Liver (tissue), 8 donors: ENCODE measurements at regions not wholly inside any gene's neighbourhood (a gene's known extent, or its start where the extent isn't known, plus 50 kb on each side); places are given as distances from the start of the nearest gene placed in this dataset.

Source experiments
- DNase-seq: peaks from one replicate; pipeline ENCODE4 v3.0.0-alpha.2; 2017; ENCODE audit warnings: low spot score
- H3K27ac ChIP-seq, 2 donors: one replicate each; pipeline ENCODE4 v1.7.0; 2013; ENCODE audit warnings: inconsistent platforms in 2 of 2, low read length in 2 of 2, control low read depth in 1 of 2, low read depth in 1 of 2, mild to moderate bottlenecking in 1 of 2
- H3K27me3 ChIP-seq, 4 donors: one replicate each; pipeline versions ENCODE4 v1.6.1 to v1.7.0; 2013; ENCODE audit warnings: low read length in 3 of 4, inconsistent platforms in 1 of 4, mild to moderate bottlenecking in 1 of 4, moderate library complexity in 1 of 4; ENCODE audit not compliant: control insufficient read depth in 4 of 4, insufficient read depth in 4 of 4
- H3K36me3 ChIP-seq, 4 donors: one replicate each; pipeline versions ENCODE4 v1.6.1 to v1.7.0; 2013; ENCODE audit warnings: low read length in 3 of 4, mild to moderate bottlenecking in 3 of 4, low read depth in 1 of 4, moderate library complexity in 1 of 4; ENCODE audit not compliant: control insufficient read depth in 4 of 4, insufficient read depth in 3 of 4
- H3K4me1 ChIP-seq, 4 donors: one replicate each; pipeline versions ENCODE4 v1.6.1 to v1.7.0; 2013; ENCODE audit warnings: low read length in 3 of 4, mild to moderate bottlenecking in 3 of 4, moderate library complexity in 1 of 4; ENCODE audit not compliant: control insufficient read depth in 4 of 4, insufficient read depth in 4 of 4
- H3K4me3 ChIP-seq, 3 donors: one replicate each; pipeline versions ENCODE4 v1.6.1 to v1.7.0; 2013; ENCODE audit warnings: low read length in 3 of 3, control low read depth in 1 of 3, low read depth in 1 of 3, mild to moderate bottlenecking in 1 of 3
- H3K9ac ChIP-seq, 2 donors: one replicate each; pipeline ENCODE4 v1.7.0; 2013; ENCODE audit warnings: low read length in 2 of 2, mild to moderate bottlenecking in 2 of 2, moderate library complexity in 2 of 2, control low read depth in 1 of 2, low read depth in 1 of 2
- H3K9me3 ChIP-seq, 4 donors: one replicate each; pipeline versions ENCODE4 v1.6.1 to v1.7.0; 2013; ENCODE audit warnings: low read length in 3 of 4; ENCODE audit not compliant: control insufficient read depth in 4 of 4
- EGR1 ChIP-seq, 2 donors: IDR thresholded peaks; 2 replicates each; pipeline ENCODE4 v1.6.1; 2016 to 2018; ENCODE audit warnings: antibody characterized with exemption in 2 of 2, low read depth in 2 of 2
- GABPA ChIP-seq, 2 donors: IDR thresholded peaks in 1 of 2; conservative IDR thresholded peaks in 1 of 2; 2 replicates each; pipeline ENCODE4 v1.6.1; 2016; ENCODE audit warnings: antibody characterized with exemption in 2 of 2, mild to moderate bottlenecking in 1 of 2, moderate library complexity in 1 of 2
- HNF4A ChIP-seq, 2 donors: conservative IDR thresholded peaks; 2 replicates each; pipeline ENCODE4 v1.6.1; 2016; ENCODE audit warnings: antibody characterized with exemption in 2 of 2, mild to moderate bottlenecking in 2 of 2
- HNF4G ChIP-seq: IDR thresholded peaks from 2 replicates; pipeline ENCODE4 v1.6.1; 2016; ENCODE audit warnings: antibody characterized with exemption
- JUND ChIP-seq, 2 donors: IDR thresholded peaks; 2 replicates each; pipeline ENCODE4 v1.6.1; 2016; ENCODE audit warnings: antibody characterized with exemption in 2 of 2
- RAD21 ChIP-seq, 2 donors: IDR thresholded peaks; 2 replicates each; pipeline ENCODE4 v1.6.1; 2016; ENCODE audit warnings: antibody characterized with exemption in 2 of 2, mild to moderate bottlenecking in 2 of 2
- RXRA ChIP-seq, 2 donors: IDR thresholded peaks; 2 replicates each; pipeline ENCODE4 v1.6.1; 2017 to 2018; ENCODE audit warnings: antibody characterized with exemption in 2 of 2, mild to moderate bottlenecking in 1 of 2
- SP1 ChIP-seq: IDR thresholded peaks from 2 replicates; pipeline ENCODE4 v1.6.1; 2018; ENCODE audit warnings: antibody characterized with exemption, mild to moderate bottlenecking
- TAF1 ChIP-seq: conservative IDR thresholded peaks from 2 replicates; pipeline ENCODE4 v1.6.1; 2016; ENCODE audit warnings: antibody characterized with exemption, mild to moderate bottlenecking
- YY1 ChIP-seq: IDR thresholded peaks from 2 replicates; pipeline ENCODE4 v1.6.1; 2016; ENCODE audit warnings: antibody characterized with exemption, mild to moderate bottlenecking
- WGBS: extraction: QIAGEN DNeasy Blood & Tissue Kit; methylation state at CpG from one replicate; pipeline ENCODE4 v1.1.7; 2013; 5-methylcytosine and 5-hydroxymethylcytosine counted together
- TF ChIP-seq, protein P1 (sequence below): IDR thresholded peaks from 2 replicates; pipeline ENCODE4 v1.6.1; 2016; ENCODE audit warnings: antibody characterized with exemption
- TF ChIP-seq, protein P2 (sequence below): IDR thresholded peaks from 2 replicates; pipeline ENCODE4 v1.6.1; 2016; ENCODE audit warnings: antibody characterized with exemption
- TF ChIP-seq, protein P3 (sequence below): IDR thresholded peaks from 2 replicates; pipeline ENCODE4 v1.6.1; 2016; ENCODE audit warnings: antibody characterized with exemption
- TF ChIP-seq, protein P4 (sequence below): IDR thresholded peaks from 2 replicates; pipeline ENCODE4 v1.6.1; 2016; ENCODE audit warnings: antibody characterized with exemption, mild to moderate bottlenecking
- TF ChIP-seq, protein P5 (sequence below): fragments of 150-350 bp; IDR thresholded peaks from 2 replicates; pipeline ENCODE4 v1.5.1; 2017; ENCODE audit warnings: improper control_type of control experiment, low read depth, low read length; ENCODE audit not compliant: missing input control
- donor health status: healthy.
- donor health status: healthy.
- donor health status: healthy.
- donor health status: healthy.
- donor health status: healthy.

DNA sequence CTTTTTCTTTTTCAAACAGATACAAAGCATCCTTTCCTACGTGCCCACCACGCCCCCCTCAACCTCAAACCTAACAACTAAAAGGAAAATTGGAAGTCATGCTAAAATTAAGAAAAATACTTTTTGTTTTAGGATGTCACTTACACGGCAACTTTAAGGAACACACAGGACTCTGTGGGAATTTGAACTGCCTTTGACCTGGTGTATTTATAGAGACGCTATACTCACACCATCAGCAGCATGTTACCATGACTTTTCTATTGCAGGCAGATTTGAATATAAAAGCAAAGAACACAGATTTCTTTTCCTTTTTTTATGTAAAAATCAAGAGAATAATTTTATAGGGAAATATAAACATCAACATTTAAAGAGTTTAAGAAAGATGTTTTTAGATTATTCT, 198.2 kb downstream of the SIPA1L2 start:
- H3K27ac ChIP-seq, result no peak overlapping the region
- TF ChIP-seq RAD21 (IDR thresholded peaks at IDR 0.05), result no peak
- no peak for TF ChIP-seq SP1
- no peak for TF ChIP-seq TAF1
- no peak for TF ChIP-seq RXRA (IDR thresholded peaks at IDR 0.05)
- no peak for TF ChIP-seq JUND (IDR thresholded peaks at IDR 0.05)
- no peak for TF ChIP-seq HNF4A (conservative IDR thresholded peaks at IDR 0.05)
- TF ChIP-seq, protein P1, sequence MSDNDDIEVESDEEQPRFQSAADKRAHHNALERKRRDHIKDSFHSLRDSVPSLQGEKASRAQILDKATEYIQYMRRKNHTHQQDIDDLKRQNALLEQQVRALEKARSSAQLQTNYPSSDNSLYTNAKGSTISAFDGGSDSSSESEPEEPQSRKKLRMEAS, result no peak
- TF ChIP-seq, protein P2, sequence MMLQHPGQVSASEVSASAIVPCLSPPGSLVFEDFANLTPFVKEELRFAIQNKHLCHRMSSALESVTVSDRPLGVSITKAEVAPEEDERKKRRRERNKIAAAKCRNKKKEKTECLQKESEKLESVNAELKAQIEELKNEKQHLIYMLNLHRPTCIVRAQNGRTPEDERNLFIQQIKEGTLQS, result no peak
- TF ChIP-seq, protein P3, sequence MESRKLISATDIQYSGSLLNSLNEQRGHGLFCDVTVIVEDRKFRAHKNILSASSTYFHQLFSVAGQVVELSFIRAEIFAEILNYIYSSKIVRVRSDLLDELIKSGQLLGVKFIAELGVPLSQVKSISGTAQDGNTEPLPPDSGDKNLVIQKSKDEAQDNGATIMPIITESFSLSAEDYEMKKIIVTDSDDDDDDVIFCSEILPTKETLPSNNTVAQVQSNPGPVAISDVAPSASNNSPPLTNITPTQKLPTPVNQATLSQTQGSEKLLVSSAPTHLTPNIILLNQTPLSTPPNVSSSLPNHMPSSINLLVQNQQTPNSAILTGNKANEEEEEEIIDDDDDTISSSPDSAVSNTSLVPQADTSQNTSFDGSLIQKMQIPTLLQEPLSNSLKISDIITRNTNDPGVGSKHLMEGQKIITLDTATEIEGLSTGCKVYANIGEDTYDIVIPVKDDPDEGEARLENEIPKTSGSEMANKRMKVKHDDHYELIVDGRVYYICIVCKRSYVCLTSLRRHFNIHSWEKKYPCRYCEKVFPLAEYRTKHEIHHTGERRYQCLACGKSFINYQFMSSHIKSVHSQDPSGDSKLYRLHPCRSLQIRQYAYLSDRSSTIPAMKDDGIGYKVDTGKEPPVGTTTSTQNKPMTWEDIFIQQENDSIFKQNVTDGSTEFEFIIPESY, result no peak
- TF ChIP-seq YY1, result no peak
- no peak overlapping the region for H3K9ac ChIP-seq
- DNase-seq, result no peak
- H3K36me3 ChIP-seq, result peaks cover 0 to 14% (median 1%) of the 10 kb centered on the region in 4 donors
- no peaks in the 10 kb centered on the region for H3K9me3 ChIP-seq
- no peaks in the 10 kb centered on the region for H3K4me1 ChIP-seq
- 91% methylated on average over 4 of the region's 4 CpGs for WGBS
- no peak overlapping the region for H3K4me3 ChIP-seq
- no peaks in the 10 kb centered on the region for H3K27me3 ChIP-seq

DNA sequence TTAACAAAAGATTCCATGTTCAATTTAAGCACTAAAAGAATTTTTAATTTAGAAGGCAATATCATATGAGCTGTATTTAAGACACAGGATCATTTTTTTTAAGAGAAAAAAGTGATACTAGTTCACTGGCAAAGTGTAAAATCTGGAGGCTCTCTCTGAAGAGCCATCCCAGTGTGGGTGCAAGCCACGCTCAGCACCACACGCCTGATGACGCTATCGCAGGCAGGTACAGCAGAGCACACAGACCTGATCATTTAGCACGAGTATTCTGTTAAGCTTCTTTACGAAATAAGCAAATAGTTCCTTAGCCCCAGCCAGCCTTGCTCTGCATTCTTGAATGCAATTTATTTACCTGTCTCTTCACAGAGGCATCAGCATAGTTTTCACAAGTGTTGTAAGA, 198.6 kb downstream of the SIPA1L2 start:
- 90% methylated on average over 6 of the region's 6 CpGs for WGBS
- DNase-seq, result no peak
- Histone ChIP-seq H3K27me3 (no peaks in the 10 kb centered on the region), H3K9me3 (no peaks in the 10 kb centered on the region), H3K9ac (no peak overlapping the region), H3K27ac (no peak overlapping the region), H3K4me3 (no peak overlapping the region), H3K4me1 (no peaks in the 10 kb centered on the region), H3K36me3 (peaks cover 0 to 15% (median 1%) of the 10 kb centered on the region in 4 donors)
- TF ChIP-seq, protein P4, sequence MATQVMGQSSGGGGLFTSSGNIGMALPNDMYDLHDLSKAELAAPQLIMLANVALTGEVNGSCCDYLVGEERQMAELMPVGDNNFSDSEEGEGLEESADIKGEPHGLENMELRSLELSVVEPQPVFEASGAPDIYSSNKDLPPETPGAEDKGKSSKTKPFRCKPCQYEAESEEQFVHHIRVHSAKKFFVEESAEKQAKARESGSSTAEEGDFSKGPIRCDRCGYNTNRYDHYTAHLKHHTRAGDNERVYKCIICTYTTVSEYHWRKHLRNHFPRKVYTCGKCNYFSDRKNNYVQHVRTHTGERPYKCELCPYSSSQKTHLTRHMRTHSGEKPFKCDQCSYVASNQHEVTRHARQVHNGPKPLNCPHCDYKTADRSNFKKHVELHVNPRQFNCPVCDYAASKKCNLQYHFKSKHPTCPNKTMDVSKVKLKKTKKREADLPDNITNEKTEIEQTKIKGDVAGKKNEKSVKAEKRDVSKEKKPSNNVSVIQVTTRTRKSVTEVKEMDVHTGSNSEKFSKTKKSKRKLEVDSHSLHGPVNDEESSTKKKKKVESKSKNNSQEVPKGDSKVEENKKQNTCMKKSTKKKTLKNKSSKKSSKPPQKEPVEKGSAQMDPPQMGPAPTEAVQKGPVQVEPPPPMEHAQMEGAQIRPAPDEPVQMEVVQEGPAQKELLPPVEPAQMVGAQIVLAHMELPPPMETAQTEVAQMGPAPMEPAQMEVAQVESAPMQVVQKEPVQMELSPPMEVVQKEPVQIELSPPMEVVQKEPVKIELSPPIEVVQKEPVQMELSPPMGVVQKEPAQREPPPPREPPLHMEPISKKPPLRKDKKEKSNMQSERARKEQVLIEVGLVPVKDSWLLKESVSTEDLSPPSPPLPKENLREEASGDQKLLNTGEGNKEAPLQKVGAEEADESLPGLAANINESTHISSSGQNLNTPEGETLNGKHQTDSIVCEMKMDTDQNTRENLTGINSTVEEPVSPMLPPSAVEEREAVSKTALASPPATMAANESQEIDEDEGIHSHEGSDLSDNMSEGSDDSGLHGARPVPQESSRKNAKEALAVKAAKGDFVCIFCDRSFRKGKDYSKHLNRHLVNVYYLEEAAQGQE, result no peak
- no peak for TF ChIP-seq GABPA (IDR thresholded peaks at IDR 0.05 in 1 of 2, conservative IDR thresholded peaks at IDR 0.05 in 1 of 2)
- TF ChIP-seq HNF4G, result no peak
- TF ChIP-seq JUND (IDR thresholded peaks at IDR 0.05), result no peak
- no peak for TF ChIP-seq EGR1 (IDR thresholded peaks at IDR 0.05; ENCODE audit: low read depth in 2 of 2)
- TF ChIP-seq, protein P5, sequence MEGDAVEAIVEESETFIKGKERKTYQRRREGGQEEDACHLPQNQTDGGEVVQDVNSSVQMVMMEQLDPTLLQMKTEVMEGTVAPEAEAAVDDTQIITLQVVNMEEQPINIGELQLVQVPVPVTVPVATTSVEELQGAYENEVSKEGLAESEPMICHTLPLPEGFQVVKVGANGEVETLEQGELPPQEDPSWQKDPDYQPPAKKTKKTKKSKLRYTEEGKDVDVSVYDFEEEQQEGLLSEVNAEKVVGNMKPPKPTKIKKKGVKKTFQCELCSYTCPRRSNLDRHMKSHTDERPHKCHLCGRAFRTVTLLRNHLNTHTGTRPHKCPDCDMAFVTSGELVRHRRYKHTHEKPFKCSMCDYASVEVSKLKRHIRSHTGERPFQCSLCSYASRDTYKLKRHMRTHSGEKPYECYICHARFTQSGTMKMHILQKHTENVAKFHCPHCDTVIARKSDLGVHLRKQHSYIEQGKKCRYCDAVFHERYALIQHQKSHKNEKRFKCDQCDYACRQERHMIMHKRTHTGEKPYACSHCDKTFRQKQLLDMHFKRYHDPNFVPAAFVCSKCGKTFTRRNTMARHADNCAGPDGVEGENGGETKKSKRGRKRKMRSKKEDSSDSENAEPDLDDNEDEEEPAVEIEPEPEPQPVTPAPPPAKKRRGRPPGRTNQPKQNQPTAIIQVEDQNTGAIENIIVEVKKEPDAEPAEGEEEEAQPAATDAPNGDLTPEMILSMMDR, result no peak
- TF ChIP-seq, protein P1, result no peak
